ENCODE measurements at regions not wholly inside any gene's neighbourhood (a gene's known extent, or its start where the extent isn't known, plus 50 kb on each side); places are given as distances from the start of the nearest gene placed in this dataset.

DNA sequence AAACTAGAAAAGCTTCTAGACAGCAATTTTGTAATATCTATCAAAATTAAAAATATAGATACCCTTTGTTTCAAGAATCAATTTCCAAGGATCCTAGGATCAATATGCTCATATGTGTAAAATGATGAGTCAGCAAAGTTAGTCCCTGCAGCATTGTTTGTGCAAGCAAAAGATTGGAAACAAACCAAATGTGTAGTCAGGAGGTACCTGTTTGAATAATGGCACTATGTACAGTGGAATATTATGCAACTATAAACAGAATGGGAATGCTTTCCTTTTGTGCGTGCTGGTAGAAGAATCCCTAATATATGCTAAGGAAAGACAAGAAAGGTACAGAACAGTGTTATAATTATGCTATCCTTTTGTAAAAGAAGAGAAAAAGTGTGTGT, 58.5 kb upstream of the PJA2 start:
- no peak for DNase-seq (ENCODE audit: low read depth)

- DNase-seq (ENCODE audit: low read depth): no peak
Observed at GRCh38 chr5:109467058-109467457, 57.3 kb upstream of the PJA2 start.

Data from CMK (cell line).